Calu3 (cell line): ENCODE measurements at regions not wholly inside any gene's neighbourhood (a gene's known extent, or its start where the extent isn't known, plus 50 kb on each side); places are given as distances from the start of the nearest gene placed in this dataset.

Experiments used
- BruUV-seq: library from RNA; stranded (reverse); fragments of 400-500 nt; replicated peaks from 2 replicates; lab custom pipeline; 2021; lab: Mats Ljungman, UMichigan
- CTCF ChIA-PET: fragments of 300-600 bp; sonication (Branson Sonifier 250); formaldehyde crosslinking; loops from one replicate; lab custom pipeline; 2022; ENCODE audit warnings: antibody characterized with exemption; lab: Charles Lee
- DNase-seq: peaks from one replicate; pipeline ENCODE4 v3.0.0; 2022
- H3K27ac Mint-ChIP-seq: one replicate; pipeline ENCODE4 v1.8.0; 2022; ENCODE audit warnings: mixed read lengths; ENCODE audit not compliant: unreplicated experiment
- H3K27me3 Mint-ChIP-seq: one replicate; pipeline ENCODE4 v1.8.0; 2022; ENCODE audit warnings: mixed read lengths; ENCODE audit not compliant: unreplicated experiment
- H3K36me3 Mint-ChIP-seq: one replicate; pipeline ENCODE4 v1.8.0; 2022; ENCODE audit warnings: mild to moderate bottlenecking, moderate library complexity, mixed read lengths; ENCODE audit not compliant: insufficient read depth, unreplicated experiment
- H3K4me1 Mint-ChIP-seq: one replicate; pipeline ENCODE4 v1.8.0; 2022; ENCODE audit warnings: mild to moderate bottlenecking, low read depth, mixed read lengths; ENCODE audit not compliant: unreplicated experiment
- H3K4me3 Mint-ChIP-seq: one replicate; pipeline ENCODE4 v1.8.0; 2022; ENCODE audit warnings: mild to moderate bottlenecking, low read depth, moderate library complexity, mixed read lengths; ENCODE audit not compliant: unreplicated experiment
- H3K9me3 Mint-ChIP-seq: one replicate; pipeline ENCODE4 v1.8.0; 2022; ENCODE audit warnings: low read depth, mixed read lengths; ENCODE audit not compliant: unreplicated experiment
- intact Hi-C: fragments of 100-400 bp; cut with micrococcal nuclease; formaldehyde crosslinking; loops from one replicate; pipeline ENCODE4 v1.10.0; 2022; ENCODE audit not compliant: unreplicated experiment
- TF ChIP-seq, protein P1 (sequence below): fragments of 200-600 bp; IDR thresholded peaks from one replicate; pipeline ENCODE4 v1.8.0; 2022; ENCODE audit warnings: antibody characterized with exemption; ENCODE audit not compliant: unreplicated experiment

DNA sequence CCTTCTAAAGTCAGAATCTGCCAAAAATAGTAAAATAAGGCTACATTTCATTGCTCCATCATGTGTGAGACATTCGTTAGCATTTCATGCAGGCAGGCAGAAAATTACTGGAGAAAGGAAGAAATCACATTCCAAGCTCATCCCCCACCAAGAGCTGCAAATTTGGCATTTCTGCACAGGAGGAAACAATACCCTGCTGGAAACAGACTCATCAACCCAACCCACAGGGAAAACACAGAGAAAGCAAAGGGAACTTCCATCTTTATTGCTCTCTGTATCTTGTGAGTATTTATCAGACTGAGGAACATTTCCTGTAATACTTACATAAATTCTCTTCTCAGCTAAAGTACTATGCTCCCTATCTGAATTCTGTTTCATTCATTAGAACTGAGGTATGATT lies 95.7 kb downstream of the KCTD12 start:
- H3K9me3 Mint-ChIP-seq = no peaks in the 10 kb centered on the region

DNA sequence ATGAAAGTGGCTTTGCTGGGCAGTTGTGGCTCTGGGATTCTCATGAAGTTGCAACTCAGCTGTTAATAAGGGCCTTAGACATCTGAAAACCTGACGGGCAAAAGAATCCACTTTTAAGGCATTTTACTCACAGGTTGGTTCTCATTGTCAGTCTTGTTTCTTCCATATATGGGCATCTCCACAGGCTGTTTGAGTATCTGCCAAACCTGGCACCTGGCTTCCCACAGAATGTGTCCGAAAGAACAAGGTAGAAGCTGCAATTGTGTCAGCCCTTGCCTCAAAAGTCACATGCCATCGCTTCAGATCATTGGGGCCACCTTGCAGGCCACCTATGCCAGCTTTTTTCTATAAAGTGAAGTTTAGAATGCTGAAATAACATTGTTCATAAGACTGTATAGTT lies 102.4 kb downstream of the KCTD12 start:
- BruUV-seq = no TSS peak
- intact Hi-C loops = no loop called here
- DNase-seq = no peak
- Mint-ChIP-seq H3K27ac (no peak overlapping the region), H3K36me3 (no peaks in the 10 kb centered on the region), H3K4me1 (no peaks in the 10 kb centered on the region), H3K27me3 (no peaks in the 10 kb centered on the region), H3K9me3 (no peaks in the 10 kb centered on the region), H3K4me3 (no peak overlapping the region)
- TF ChIP-seq, protein P1, sequence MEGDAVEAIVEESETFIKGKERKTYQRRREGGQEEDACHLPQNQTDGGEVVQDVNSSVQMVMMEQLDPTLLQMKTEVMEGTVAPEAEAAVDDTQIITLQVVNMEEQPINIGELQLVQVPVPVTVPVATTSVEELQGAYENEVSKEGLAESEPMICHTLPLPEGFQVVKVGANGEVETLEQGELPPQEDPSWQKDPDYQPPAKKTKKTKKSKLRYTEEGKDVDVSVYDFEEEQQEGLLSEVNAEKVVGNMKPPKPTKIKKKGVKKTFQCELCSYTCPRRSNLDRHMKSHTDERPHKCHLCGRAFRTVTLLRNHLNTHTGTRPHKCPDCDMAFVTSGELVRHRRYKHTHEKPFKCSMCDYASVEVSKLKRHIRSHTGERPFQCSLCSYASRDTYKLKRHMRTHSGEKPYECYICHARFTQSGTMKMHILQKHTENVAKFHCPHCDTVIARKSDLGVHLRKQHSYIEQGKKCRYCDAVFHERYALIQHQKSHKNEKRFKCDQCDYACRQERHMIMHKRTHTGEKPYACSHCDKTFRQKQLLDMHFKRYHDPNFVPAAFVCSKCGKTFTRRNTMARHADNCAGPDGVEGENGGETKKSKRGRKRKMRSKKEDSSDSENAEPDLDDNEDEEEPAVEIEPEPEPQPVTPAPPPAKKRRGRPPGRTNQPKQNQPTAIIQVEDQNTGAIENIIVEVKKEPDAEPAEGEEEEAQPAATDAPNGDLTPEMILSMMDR = no peak
- CTCF ChIA-PET = no interaction called here

More for the DNA sequence above, 95.7 kb downstream of the KCTD12 start:
- Mint-ChIP-seq H3K27ac (no peak overlapping the region), H3K4me1 (no peaks in the 10 kb centered on the region), H3K4me3 (no peak overlapping the region), H3K36me3 (no peaks in the 10 kb centered on the region), H3K27me3 (no peaks in the 10 kb centered on the region)
- no peak for DNase-seq
- intact Hi-C loops = no loop called here
- no TSS peak for BruUV-seq
- CTCF ChIA-PET = no interaction called here
- TF ChIP-seq, protein P1 = no peak

DNA sequence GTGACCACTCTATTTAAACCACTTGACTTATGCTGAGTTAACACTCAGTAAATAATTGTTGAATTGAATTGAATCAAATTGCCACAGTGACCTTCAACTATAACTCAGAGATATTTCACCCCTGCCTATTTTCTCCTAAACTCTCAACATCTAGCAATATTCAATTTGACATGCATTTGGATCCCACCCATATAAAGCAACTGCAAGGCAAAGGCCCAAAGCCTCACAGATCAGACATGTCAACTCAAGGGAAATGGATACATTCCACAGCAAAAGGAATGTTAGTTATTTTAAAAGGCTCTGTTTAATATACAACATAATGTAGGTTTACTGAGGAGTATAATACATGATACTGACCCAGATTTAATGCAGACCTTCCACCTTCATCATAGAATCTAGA lies 107.4 kb downstream of the KCTD12 start:
- no TSS peak for BruUV-seq
- Mint-ChIP-seq H3K9me3 (no peaks in the 10 kb centered on the region), H3K4me1 (no peaks in the 10 kb centered on the region), H3K27ac (no peak overlapping the region), H3K4me3 (no peak overlapping the region), H3K27me3 (no peaks in the 10 kb centered on the region), H3K36me3 (no peaks in the 10 kb centered on the region)
- DNase-seq = no peak
- CTCF ChIA-PET = no interaction called here
- intact Hi-C loops = no loop called here
- TF ChIP-seq, protein P1 = no peak

DNA sequence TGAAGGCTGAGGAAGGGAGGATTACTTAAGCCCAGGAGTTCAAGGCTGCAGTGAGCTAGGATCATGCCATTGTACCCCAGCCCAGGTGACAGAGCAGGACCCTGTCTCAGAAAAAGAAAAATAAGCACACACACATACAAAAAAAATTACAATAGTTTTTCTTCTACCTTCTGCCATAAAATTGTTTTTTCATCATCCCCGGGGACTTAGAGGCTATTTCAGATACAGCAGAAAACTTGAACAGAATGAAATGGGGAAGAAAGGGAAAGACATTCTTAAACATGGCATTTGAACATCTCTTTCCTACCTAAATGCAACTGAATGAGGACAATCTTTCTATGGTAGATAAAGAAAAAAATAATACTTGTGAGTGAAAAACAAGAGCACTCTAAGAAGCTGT lies 109.1 kb downstream of the KCTD12 start:
- intact Hi-C loops = no loop called here
- TF ChIP-seq, protein P1 = no peak
- Mint-ChIP-seq H3K4me1 (no peaks in the 10 kb centered on the region), H3K27ac (no peak overlapping the region), H3K4me3 (no peak overlapping the region), H3K36me3 (no peaks in the 10 kb centered on the region), H3K9me3 (no peaks in the 10 kb centered on the region), H3K27me3 (no peaks in the 10 kb centered on the region)
- no peak for DNase-seq
- no TSS peak for BruUV-seq
- CTCF ChIA-PET = no interaction called here
